PC-3 (cell line): ENCODE measurements at regions not wholly inside any gene's neighbourhood (a gene's known extent, or its start where the extent isn't known, plus 50 kb on each side); places are given as distances from the start of the nearest gene placed in this dataset.

Experiments
- EZH2 ChIP-seq: fragments of 300-600 bp; sonication (generic); IDR thresholded peaks from one replicate; pipeline ENCODE4 v1.6.1; 2017; ENCODE audit warnings: antibody characterized with exemption, mild to moderate bottlenecking, low read length; ENCODE audit not compliant: unreplicated experiment
- EZH2phosphoT487 ChIP-seq: fragments of 300-600 bp; sonication (generic); IDR thresholded peaks from 2 replicates; pipeline ENCODE4 v1.6.1; 2018; ENCODE audit warnings: mild to moderate bottlenecking, antibody characterized with exemption, low read length, borderline replicate concordance
- TF ChIP-seq, protein P1 (sequence below): fragments of 300-600 bp; sonication (generic); conservative IDR thresholded peaks from 2 replicates; pipeline ENCODE4 v1.5.1; 2017; ENCODE audit warnings: antibody characterized with exemption, low read depth, mild to moderate bottlenecking, low read length

- TF ChIP-seq, protein P1, sequence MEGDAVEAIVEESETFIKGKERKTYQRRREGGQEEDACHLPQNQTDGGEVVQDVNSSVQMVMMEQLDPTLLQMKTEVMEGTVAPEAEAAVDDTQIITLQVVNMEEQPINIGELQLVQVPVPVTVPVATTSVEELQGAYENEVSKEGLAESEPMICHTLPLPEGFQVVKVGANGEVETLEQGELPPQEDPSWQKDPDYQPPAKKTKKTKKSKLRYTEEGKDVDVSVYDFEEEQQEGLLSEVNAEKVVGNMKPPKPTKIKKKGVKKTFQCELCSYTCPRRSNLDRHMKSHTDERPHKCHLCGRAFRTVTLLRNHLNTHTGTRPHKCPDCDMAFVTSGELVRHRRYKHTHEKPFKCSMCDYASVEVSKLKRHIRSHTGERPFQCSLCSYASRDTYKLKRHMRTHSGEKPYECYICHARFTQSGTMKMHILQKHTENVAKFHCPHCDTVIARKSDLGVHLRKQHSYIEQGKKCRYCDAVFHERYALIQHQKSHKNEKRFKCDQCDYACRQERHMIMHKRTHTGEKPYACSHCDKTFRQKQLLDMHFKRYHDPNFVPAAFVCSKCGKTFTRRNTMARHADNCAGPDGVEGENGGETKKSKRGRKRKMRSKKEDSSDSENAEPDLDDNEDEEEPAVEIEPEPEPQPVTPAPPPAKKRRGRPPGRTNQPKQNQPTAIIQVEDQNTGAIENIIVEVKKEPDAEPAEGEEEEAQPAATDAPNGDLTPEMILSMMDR, result no peak
- no peak for TF ChIP-seq EZH2
- TF ChIP-seq EZH2phosphoT487, result no peak
Observed at GRCh38 chr6:79813143-79813850, 134.1 kb downstream of the ELOVL4 start.
